DMS153 treated with DMSO at 0.1 percent for 48 hours (cell line): ENCODE measurements at regions not wholly inside any gene's neighbourhood (a gene's known extent, or its start where the extent isn't known, plus 50 kb on each side); places are given as distances from the start of the nearest gene placed in this dataset.
"Not testable (repeated sequence)": the region's sequence is repeated elsewhere in the genome, so short reads cannot be mapped to it uniquely, and the experiment has no call there.

ENCODE experiments used
- DNase-seq: peaks from one replicate; lab custom pipeline; 2025; ENCODE audit not compliant: unreplicated experiment; lab: John Stamatoyannopoulos, UW

GRCh38 chr3:153885359-153885758, 235.8 kb upstream of the ARHGEF26 start:
- DNase-seq = no peak

GRCh38 chr3:153889905-153890334, 231.3 kb upstream of the ARHGEF26 start:
- DNase-seq = no peak

GRCh38 chr3:153892126-153892525, 229.1 kb upstream of the ARHGEF26 start:
- no peak for DNase-seq

GRCh38 chr3:153894857-153895256, 226.3 kb upstream of the ARHGEF26 start:
- no peak for DNase-seq

DNA sequence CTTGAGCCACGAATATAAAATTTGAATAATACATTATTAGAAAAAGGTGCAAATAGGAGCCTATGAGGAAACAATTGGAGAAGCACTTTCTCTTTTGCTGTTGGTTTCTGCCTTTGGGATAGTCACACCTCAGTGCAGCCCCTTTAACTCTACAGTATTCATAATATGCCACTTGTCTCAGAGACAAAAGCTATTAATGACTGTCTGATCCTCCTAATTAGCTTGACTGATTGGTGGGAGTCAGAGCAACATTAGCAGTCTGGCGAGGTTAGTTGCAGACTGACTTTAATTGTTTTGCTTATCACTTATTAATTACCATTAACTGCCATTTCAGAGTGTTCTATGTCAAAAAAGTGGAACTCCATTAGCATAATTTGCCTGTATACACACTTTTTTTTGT, 225.0 kb upstream of the ARHGEF26 start:
- no peak for DNase-seq

DNA sequence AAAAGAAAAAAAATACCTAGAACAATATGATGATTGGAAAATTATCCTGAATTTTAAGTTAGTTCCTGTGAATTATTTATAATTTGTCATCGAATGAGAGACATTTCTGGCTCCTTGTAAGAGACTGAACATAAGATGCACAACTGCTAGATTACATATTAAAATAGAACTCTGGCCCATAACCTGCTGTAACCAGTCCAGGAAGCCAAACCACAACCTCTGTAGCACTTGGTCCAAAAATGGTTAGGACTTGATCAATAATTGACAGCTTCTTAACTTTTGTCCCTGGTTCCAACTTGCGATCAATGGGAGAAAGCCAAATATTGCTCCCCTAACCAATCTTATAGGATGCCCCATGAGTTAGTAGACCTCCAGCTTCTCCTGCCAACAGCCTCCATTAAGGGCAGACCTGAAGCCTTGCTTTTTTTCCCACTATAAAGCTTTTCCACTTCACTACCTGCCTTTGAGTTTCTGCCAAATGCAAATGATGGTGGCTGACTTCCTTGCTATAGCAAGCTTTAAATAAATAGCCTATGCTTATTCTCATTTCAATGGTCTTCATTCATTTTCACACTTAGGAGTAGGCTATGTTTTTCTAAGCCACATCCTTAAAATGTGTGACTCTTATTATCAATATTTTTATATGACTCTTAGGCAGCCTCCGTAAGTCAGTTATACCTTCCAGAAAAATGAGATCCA, 224.0 kb upstream of the ARHGEF26 start:
- no peak for DNase-seq

GRCh38 chr3:153897842-153898241, 223.3 kb upstream of the ARHGEF26 start:
- no peak for DNase-seq

- DNase-seq = no peak
Measured at GRCh38 chr3:153901152-153901551, 220.0 kb upstream of the ARHGEF26 start.

DNA sequence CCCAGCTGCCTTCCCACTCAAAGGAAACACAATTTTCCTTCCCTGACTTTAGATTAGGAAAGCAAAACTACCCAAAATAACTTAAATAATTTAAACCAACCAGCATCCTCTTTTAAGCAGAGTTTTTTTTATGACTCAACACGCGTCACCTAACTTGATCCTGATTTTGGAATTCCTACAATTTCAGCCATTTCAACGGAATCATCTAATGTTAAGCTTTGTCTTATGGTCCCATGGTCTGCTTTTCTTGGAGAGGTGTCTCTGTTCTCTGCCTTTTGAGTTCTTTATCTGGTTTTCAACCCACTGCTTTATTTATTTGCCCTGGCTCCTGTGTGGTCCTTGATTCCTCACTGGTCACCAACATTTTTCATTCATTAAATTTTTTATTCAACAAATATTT, 219.2 kb upstream of the ARHGEF26 start:
- DNase-seq = no peak

DNA sequence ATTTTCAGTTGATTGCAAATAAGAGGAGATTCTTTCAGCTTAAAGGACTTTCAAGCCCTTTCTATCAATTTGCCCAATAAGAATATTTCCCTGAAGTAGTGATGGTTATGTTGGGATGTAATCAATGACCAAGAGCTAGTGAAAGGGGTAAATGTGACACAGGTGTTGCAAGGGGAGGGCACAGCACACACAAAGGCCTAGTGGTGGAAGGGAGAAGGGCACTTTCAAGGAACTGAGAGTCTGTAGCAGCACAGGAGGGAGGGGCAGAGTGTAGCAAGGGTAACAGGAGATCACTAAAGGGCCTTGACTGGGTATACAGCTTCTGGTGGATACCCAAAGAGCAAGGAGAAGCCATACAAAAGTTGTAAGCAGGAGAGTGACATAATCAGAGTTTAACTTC, 217.8 kb upstream of the ARHGEF26 start:
- no peak for DNase-seq

DNA sequence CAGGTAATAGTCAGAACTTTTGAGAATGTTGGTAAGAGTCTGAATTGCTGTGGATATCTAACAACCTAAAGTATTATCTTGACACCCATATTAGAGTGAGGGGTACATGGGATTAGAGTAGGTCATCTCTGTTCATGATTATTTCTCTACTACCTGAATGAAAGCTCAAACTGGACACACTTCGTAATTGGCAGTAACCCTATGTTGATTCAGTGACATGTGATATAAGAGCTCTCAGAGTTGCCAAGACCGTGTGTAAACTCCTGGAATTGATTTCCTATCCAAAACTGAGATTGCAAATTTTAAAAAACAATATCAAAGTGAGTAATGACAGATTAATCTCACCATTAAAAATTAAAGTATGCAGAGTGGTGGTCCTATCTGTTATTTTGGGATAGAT, 214.8 kb upstream of the ARHGEF26 start:
- no peak for DNase-seq

DNA sequence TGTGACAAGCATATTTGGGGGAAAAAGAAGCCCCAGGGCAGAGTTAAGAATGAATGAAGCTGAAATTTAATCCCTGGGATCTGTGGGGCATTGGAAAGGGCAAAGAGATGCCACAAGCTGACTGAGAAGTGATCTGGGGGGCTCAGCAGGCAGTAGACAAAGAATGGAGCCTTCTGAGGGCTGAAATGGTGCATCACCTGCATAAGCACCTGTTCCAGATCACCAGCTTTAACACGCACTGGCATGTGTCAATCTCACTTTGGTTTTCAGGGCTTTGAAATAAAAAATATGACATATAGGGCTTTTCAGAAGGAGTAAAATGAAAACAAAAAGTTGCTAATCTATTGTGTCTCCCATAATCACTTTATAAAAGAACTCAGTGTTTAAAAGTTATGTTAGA, 210.8 kb upstream of the ARHGEF26 start:
- no peak for DNase-seq

DNA sequence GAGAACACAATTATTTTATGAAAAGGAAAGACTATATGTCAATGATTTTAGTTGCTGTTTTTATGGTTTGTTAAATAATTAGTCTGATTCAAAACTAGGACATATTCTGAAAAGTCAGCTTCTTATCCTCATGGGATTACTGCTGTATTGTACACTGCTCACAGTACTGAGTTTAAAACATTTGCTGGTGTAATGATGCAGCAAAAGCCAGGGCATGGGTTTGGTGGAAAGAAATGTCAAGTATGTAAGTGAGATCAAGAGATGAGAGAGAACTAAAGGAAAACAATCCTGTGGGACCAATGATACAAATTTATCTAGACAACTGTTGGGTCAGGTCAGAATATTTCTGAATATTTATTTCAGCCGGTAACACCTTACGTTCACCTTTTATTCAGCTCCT, 210.1 kb upstream of the ARHGEF26 start:
- DNase-seq = no peak

GRCh38 chr3:153919773-153920172, 201.4 kb upstream of the ARHGEF26 start:
- no peak for DNase-seq

DNA sequence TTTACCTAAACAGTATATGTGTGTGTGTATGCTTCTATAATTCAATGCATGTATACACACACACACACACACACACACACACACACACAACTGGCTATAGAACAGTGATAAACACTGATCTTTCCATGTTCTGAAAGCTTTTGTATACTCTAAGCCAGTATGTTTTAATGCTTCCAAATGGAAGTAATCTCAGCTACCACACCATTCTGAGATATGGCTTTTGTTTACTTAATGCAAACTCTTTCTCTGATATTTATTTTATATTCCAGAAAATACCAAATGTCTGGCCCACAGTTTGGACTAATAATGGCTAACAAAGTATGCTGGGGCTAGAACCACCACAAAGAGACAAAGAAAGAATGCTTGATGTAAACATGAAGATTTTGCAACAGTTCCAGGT, 199.4 kb upstream of the ARHGEF26 start:
- DNase-seq = no peak

- DNase-seq = no peak
Measured at GRCh38 chr3:153925841-153926514, 195.2 kb upstream of the ARHGEF26 start.

- no peak for DNase-seq
Measured at GRCh38 chr3:153927107-153927506, 194.1 kb upstream of the ARHGEF26 start.

- DNase-seq = no peak
Measured at GRCh38 chr3:153928851-153929250, 192.3 kb upstream of the ARHGEF26 start.

- DNase-seq = not testable (repeated sequence)
Measured at GRCh38 chr3:153933481-153933880, 187.7 kb upstream of the ARHGEF26 start.

GRCh38 chr3:153944084-153944483, 177.1 kb upstream of the ARHGEF26 start:
- no peak for DNase-seq

- no peak for DNase-seq
Measured at GRCh38 chr3:153951276-153951675, 169.9 kb upstream of the ARHGEF26 start.

- no peak for DNase-seq
Measured at GRCh38 chr3:153952091-153952490, 169.1 kb upstream of the ARHGEF26 start.

GRCh38 chr3:153956613-153957012, 164.6 kb upstream of the ARHGEF26 start:
- no peak for DNase-seq
